GM23248 (cell line): ENCODE measurements at regions not wholly inside any gene's neighbourhood (a gene's known extent, or its start where the extent isn't known, plus 50 kb on each side); places are given as distances from the start of the nearest gene placed in this dataset.

Experiments
- EZH2 ChIP-seq: fragments of 200-600 bp; sonication (generic); IDR thresholded peaks from 2 replicates; pipeline ENCODE4 v1.6.1; 2018; ENCODE audit warnings: antibody characterized with exemption, mild to moderate bottlenecking; ENCODE audit not compliant: insufficient read depth, poor library complexity, severe bottlenecking
- EZH2phosphoT487 ChIP-seq: fragments of 200-600 bp; sonication (generic); IDR thresholded peaks from 2 replicates; pipeline ENCODE4 v1.6.1; 2018; ENCODE audit warnings: antibody characterized with exemption, moderate library complexity, mild to moderate bottlenecking, low read depth; ENCODE audit not compliant: insufficient read depth

DNA sequence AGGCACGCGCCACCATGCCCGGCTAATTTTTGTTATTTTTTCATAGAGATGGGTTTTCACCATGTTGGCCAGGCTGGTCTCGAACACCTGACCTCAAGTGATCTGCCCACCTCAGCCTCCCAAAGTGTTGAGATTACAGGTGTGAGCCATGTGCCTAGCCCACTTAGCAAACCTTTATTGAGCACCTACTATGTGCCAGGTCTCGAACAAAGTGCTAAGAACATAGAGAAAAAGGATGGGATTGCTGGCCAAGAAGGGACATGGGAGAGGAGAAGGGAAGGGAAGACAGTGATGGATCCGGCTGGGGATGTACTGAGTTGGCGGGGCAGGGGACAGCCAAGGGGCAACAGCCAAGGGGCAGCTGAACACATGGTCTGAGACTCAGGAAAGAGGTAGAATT is 55.6 kb upstream of the RPL11 start:
- TF ChIP-seq EZH2 (no peak), EZH2phosphoT487 (no peak)
